Neural cell (in vitro differentiated cells): ENCODE measurements at regions not wholly inside any gene's neighbourhood (a gene's known extent, or its start where the extent isn't known, plus 50 kb on each side); places are given as distances from the start of the nearest gene placed in this dataset.

Source experiments
- H2AFZ ChIP-seq: fragments of 200-600, 300-800 bp; sonication (generic), shearing (Covaris generic); 2 replicates; pipeline ENCODE4 v1.6.0; 2014; ENCODE audit warnings: low read depth, mild to moderate bottlenecking, antibody characterized with exemption, low read length, moderate library complexity
- H3F3A ChIP-seq: fragments of 200-600 bp; shearing (Covaris generic); 2 replicates; pipeline ENCODE4 v1.6.1; 2016; ENCODE audit warnings: mild to moderate bottlenecking, moderate library complexity, mixed read lengths, antibody characterized with exemption, low read length; ENCODE audit not compliant: insufficient read depth, poor library complexity, severe bottlenecking
- H3K27ac ChIP-seq: fragments of 200-600, 300-800 bp; sonication (generic), shearing (Covaris generic); 2 replicates; pipeline ENCODE4 v1.5.1; 2014; ENCODE audit warnings: mild to moderate bottlenecking, low read length, moderate library complexity
- H3K27me3 ChIP-seq: fragments of 300-800, 200-600 bp; sonication (generic), shearing (Covaris generic); 2 replicates; pipeline ENCODE4 v1.6.0; 2014; ENCODE audit warnings: mild to moderate bottlenecking, low read depth, low read length, moderate library complexity; ENCODE audit not compliant: insufficient read depth
- H3K36me3 ChIP-seq: fragments of 300-800, 200-600 bp; sonication (generic), shearing (Covaris generic); 2 replicates; pipeline ENCODE4 v1.5.1; 2014; ENCODE audit warnings: mild to moderate bottlenecking, antibody characterized with exemption, low read length, moderate library complexity; ENCODE audit not compliant: insufficient read depth
- H3K4me2 ChIP-seq: fragments of 300-800, 200-600 bp; sonication (generic), shearing (Covaris generic); 2 replicates; pipeline ENCODE4 v1.6.0; 2014; ENCODE audit warnings: mild to moderate bottlenecking, low read length
- H3K4me3 ChIP-seq: fragments of 300-800, 200-600 bp; sonication (generic), shearing (Covaris generic); 2 replicates; pipeline ENCODE4 v1.5.1; 2014; ENCODE audit warnings: mild to moderate bottlenecking, low read length, moderate library complexity
- H3K79me2 ChIP-seq: fragments of 200-600 bp; shearing (Covaris generic); replicated peaks from 2 replicates; pipeline ENCODE4 v1.6.0; 2014; ENCODE audit warnings: mild to moderate bottlenecking, low read length, moderate library complexity; ENCODE audit not compliant: insufficient read depth
- H3K9ac ChIP-seq: fragments of 300-800, 200-600 bp; sonication (generic), shearing (Covaris generic); 2 replicates; pipeline ENCODE4 v1.6.1; 2016; ENCODE audit warnings: mild to moderate bottlenecking, low read length, mixed read lengths
- H3K9me2 ChIP-seq: fragments of 200-600 bp; shearing (Covaris generic); 2 replicates; pipeline ENCODE4 v1.6.1; 2016; ENCODE audit warnings: mild to moderate bottlenecking, low read length, mixed read lengths; ENCODE audit not compliant: insufficient read depth
- H3K9me3 ChIP-seq: fragments of 200-600, 300-800 bp; sonication (generic), shearing (Covaris generic); 2 replicates; pipeline ENCODE4 v1.6.1; 2016; ENCODE audit warnings: mild to moderate bottlenecking, mixed run types, low read length, moderate library complexity, mixed read lengths
- H4K20me1 ChIP-seq: fragments of 200-600 bp; shearing (Covaris generic); 2 replicates; pipeline ENCODE4 v1.6.1; 2016; ENCODE audit warnings: mild to moderate bottlenecking, mixed run types; ENCODE audit not compliant: insufficient read depth
- CTCF ChIP-seq: fragments of 450-650 bp; IDR thresholded peaks from 2 replicates; pipeline ENCODE4 v1.5.1; 2014; ENCODE audit warnings: antibody characterized with exemption, mild to moderate bottlenecking, moderate library complexity; ENCODE audit not compliant: poor library complexity, severe bottlenecking
- EP300 ChIP-seq: fragments of 450-650 bp; conservative IDR thresholded peaks from 2 replicates; pipeline ENCODE4 v1.6.1; 2014; ENCODE audit warnings: antibody characterized with exemption, mild to moderate bottlenecking, moderate library complexity; ENCODE audit not compliant: poor library complexity, severe bottlenecking
- EZH2 ChIP-seq: fragments of 200-600, 300-800 bp; shearing (Covaris generic), sonication (generic); IDR thresholded peaks from 2 replicates; pipeline ENCODE4 v1.6.1; 2014; ENCODE audit warnings: antibody characterized with exemption, low read length, borderline replicate concordance, mild to moderate bottlenecking; ENCODE audit not compliant: insufficient read depth, poor library complexity, severe bottlenecking
- MXI1 ChIP-seq: fragments of 450-650 bp; conservative IDR thresholded peaks from 2 replicates; pipeline ENCODE4 v1.6.1; 2014; ENCODE audit warnings: antibody characterized with exemption, mild to moderate bottlenecking; ENCODE audit not compliant: poor library complexity, severe bottlenecking
- POLR2AphosphoS5 ChIP-seq: IDR thresholded peaks from 2 replicates; pipeline ENCODE4 v1.6.1; 2012
- RAD21 ChIP-seq: fragments of 450-650 bp; conservative IDR thresholded peaks from 2 replicates; pipeline ENCODE4 v1.6.1; 2014; ENCODE audit warnings: antibody characterized with exemption, mild to moderate bottlenecking, moderate library complexity
- REST ChIP-seq: IDR thresholded peaks from 2 replicates; pipeline ENCODE4 v1.6.1; 2012; ENCODE audit warnings: borderline replicate concordance
- SMC3 ChIP-seq: fragments of 450-650 bp; conservative IDR thresholded peaks from 2 replicates; pipeline ENCODE4 v1.6.1; 2014; ENCODE audit warnings: antibody characterized with exemption, mild to moderate bottlenecking, moderate library complexity; ENCODE audit not compliant: poor library complexity
- TAF1 ChIP-seq: IDR thresholded peaks from 2 replicates; pipeline ENCODE4 v1.6.1; 2012; ENCODE audit warnings: low read depth

DNA sequence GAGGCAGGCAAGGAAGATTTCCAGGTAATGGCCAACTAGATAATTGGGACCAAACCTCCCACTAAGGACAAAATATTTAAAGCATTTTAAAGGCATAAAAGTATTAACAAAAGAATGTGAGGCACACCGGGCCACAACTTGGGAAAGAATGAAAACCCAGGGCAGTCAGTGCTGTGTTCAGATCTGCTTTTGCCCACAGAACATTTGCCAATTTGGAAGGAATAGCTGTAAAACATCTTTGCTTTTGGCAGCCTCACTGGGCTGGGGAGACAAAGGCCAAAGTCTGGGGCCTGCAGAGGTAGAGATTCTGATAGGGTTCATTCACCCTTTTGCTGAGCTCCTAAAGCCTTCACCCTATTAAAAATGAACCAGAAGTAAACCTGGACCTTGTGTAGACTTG, 82.3 kb downstream of the SYNE3 start:
- Histone ChIP-seq H3K9me3 (no peaks in the 10 kb centered on the region), H4K20me1 (no peaks in the 10 kb centered on the region), H3K79me2 (no peaks in the 10 kb centered on the region), H3F3A (no peaks in the 10 kb centered on the region), H3K27me3 (no peaks in the 10 kb centered on the region), H3K27ac (no peak overlapping the region), H3K4me2 (no peak overlapping the region), H2AFZ (no peak overlapping the region), H3K9ac (no peak overlapping the region), H3K36me3 (no peaks in the 10 kb centered on the region), H3K4me3 (no peak overlapping the region), H3K9me2 (no peaks in the 10 kb centered on the region)
- TF ChIP-seq RAD21 (no peak), TAF1 (no peak), EP300 (no peak), POLR2AphosphoS5 (no peak), MXI1 (no peak), CTCF (no peak)

GRCh38 chr14:95433094-95433478, 83.4 kb downstream of the SYNE3 start:
- Histone ChIP-seq H3K9me2 (no peaks in the 10 kb centered on the region), H3K4me2 (no peak overlapping the region), H3K9ac (no peak overlapping the region), H3K4me3 (no peak overlapping the region), H3K79me2 (no peaks in the 10 kb centered on the region), H3K27me3 (no peaks in the 10 kb centered on the region), H3K36me3 (no peaks in the 10 kb centered on the region), H4K20me1 (no peaks in the 10 kb centered on the region), H2AFZ (no peak overlapping the region), H3K9me3 (no peaks in the 10 kb centered on the region), H3K27ac (no peak overlapping the region), H3F3A (no peaks in the 10 kb centered on the region)
- TF ChIP-seq RAD21 (no peak), CTCF (no peak), MXI1 (no peak), EP300 (no peak), EZH2 (no peak), POLR2AphosphoS5 (no peak), REST (no peak), TAF1 (no peak), SMC3 (no peak)
